Parathyroid adenoma (tissue), 2 donors: ENCODE measurements at regions not wholly inside any gene's neighbourhood (a gene's known extent, or its start where the extent isn't known, plus 50 kb on each side); places are given as distances from the start of the nearest gene placed in this dataset.

Experiments
- H2AFZ ChIP-seq: fragments of 300-600 bp; sonication (generic); one replicate; pipeline ENCODE4 v1.7.0; 2017; ENCODE audit warnings: antibody characterized with exemption, mild to moderate bottlenecking
- H3K27ac ChIP-seq: fragments of 300-600 bp; sonication (generic); one replicate; pipeline ENCODE4 v1.7.0; 2017
- H3K27me3 ChIP-seq: fragments of 300-600 bp; sonication (generic); one replicate; pipeline ENCODE4 v1.7.0; 2017; ENCODE audit warnings: low read length; ENCODE audit not compliant: control insufficient read depth, insufficient read depth
- H3K36me3 ChIP-seq: fragments of 300-600 bp; sonication (generic); one replicate; pipeline ENCODE4 v1.7.0; 2017; ENCODE audit warnings: low read length; ENCODE audit not compliant: control insufficient read depth, insufficient read depth
- H3K4me1 ChIP-seq: fragments of 300-600 bp; sonication (generic); one replicate; pipeline ENCODE4 v1.7.0; 2017; ENCODE audit warnings: control low read depth
- H3K4me2 ChIP-seq: fragments of 300-600 bp; sonication (generic); one replicate; pipeline ENCODE4 v1.7.0; 2017; ENCODE audit warnings: low read length
- H3K4me3 ChIP-seq: fragments of 300-600 bp; sonication (generic); one replicate; pipeline ENCODE4 v1.7.0; 2017; ENCODE audit warnings: low read depth, low read length
- H3K79me2 ChIP-seq: fragments of 300-600 bp; sonication (generic); one replicate; pipeline ENCODE4 v1.7.0; 2017; ENCODE audit warnings: control low read depth
- H3K9ac ChIP-seq: fragments of 300-600 bp; sonication (generic); one replicate; pipeline ENCODE4 v1.7.0; 2017; ENCODE audit warnings: mild to moderate bottlenecking
- H3K9me3 ChIP-seq: fragments of 300-600 bp; sonication (generic); one replicate; pipeline ENCODE4 v1.7.0; 2017; ENCODE audit warnings: low read length; ENCODE audit not compliant: control insufficient read depth
- CTCF ChIP-seq: fragments of 300-600 bp; sonication (generic); IDR thresholded peaks from one replicate; pipeline ENCODE4 v1.7.0; 2017; ENCODE audit warnings: antibody characterized with exemption, mild to moderate bottlenecking
- donor health status: primary hyperparathyroidism.

GRCh38 chr2:239728751-239729150 lies 296.4 kb downstream of the NDUFA10 start:
- Histone ChIP-seq H3K79me2 (no peaks in the 10 kb centered on the region), H3K4me2 (no peak overlapping the region), H3K27me3 (no peaks in the 10 kb centered on the region), H3K9ac (no peak overlapping the region), H3K4me3 (no peak overlapping the region), H3K4me1 (no peaks in the 10 kb centered on the region), H3K9me3 (no peaks in the 10 kb centered on the region), H3K36me3 (no peaks in the 10 kb centered on the region), H3K27ac (no peak overlapping the region), H2AFZ (no peak overlapping the region)
- no peak for TF ChIP-seq CTCF

GRCh38 chr2:239727776-239728600 lies 297.2 kb downstream of the NDUFA10 start:
- H3K27ac ChIP-seq: no peak overlapping the region
- TF ChIP-seq CTCF: no peak
- no peak overlapping the region for H3K4me3 ChIP-seq
- H3K4me1 ChIP-seq: no peaks in the 10 kb centered on the region
- no peaks in the 10 kb centered on the region for H3K36me3 ChIP-seq
- no peaks in the 10 kb centered on the region for H3K27me3 ChIP-seq
- no peaks in the 10 kb centered on the region for H3K9me3 ChIP-seq
- no peaks in the 10 kb centered on the region for H3K79me2 ChIP-seq
- H2AFZ ChIP-seq: no peak overlapping the region
- no peak overlapping the region for H3K4me2 ChIP-seq
- no peak overlapping the region for H3K9ac ChIP-seq

GRCh38 chr2:239727182-239727775 lies 297.9 kb downstream of the NDUFA10 start:
- Histone ChIP-seq H2AFZ (no peak overlapping the region), H3K9ac (no peak overlapping the region), H3K9me3 (no peaks in the 10 kb centered on the region), H3K27ac (no peak overlapping the region), H3K79me2 (no peaks in the 10 kb centered on the region), H3K4me3 (no peak overlapping the region), H3K27me3 (no peaks in the 10 kb centered on the region), H3K36me3 (no peaks in the 10 kb centered on the region), H3K4me1 (no peaks in the 10 kb centered on the region), H3K4me2 (no peak overlapping the region)
- TF ChIP-seq CTCF: no peak

GRCh38 chr2:239726631-239727181 lies 298.4 kb downstream of the NDUFA10 start:
- no peak overlapping the region for H2AFZ ChIP-seq
- H3K4me1 ChIP-seq: no peaks in the 10 kb centered on the region
- no peaks in the 10 kb centered on the region for H3K79me2 ChIP-seq
- no peaks in the 10 kb centered on the region for H3K36me3 ChIP-seq
- H3K4me3 ChIP-seq: no peak overlapping the region
- no peak overlapping the region for H3K4me2 ChIP-seq
- no peak overlapping the region for H3K27ac ChIP-seq
- H3K27me3 ChIP-seq: no peaks in the 10 kb centered on the region
- H3K9me3 ChIP-seq: no peaks in the 10 kb centered on the region
- H3K9ac ChIP-seq: no peak overlapping the region
- TF ChIP-seq CTCF: no peak
